ENCODE measurements at regions not wholly inside any gene's neighbourhood (a gene's known extent, or its start where the extent isn't known, plus 50 kb on each side); places are given as distances from the start of the nearest gene placed in this dataset.

DNA sequence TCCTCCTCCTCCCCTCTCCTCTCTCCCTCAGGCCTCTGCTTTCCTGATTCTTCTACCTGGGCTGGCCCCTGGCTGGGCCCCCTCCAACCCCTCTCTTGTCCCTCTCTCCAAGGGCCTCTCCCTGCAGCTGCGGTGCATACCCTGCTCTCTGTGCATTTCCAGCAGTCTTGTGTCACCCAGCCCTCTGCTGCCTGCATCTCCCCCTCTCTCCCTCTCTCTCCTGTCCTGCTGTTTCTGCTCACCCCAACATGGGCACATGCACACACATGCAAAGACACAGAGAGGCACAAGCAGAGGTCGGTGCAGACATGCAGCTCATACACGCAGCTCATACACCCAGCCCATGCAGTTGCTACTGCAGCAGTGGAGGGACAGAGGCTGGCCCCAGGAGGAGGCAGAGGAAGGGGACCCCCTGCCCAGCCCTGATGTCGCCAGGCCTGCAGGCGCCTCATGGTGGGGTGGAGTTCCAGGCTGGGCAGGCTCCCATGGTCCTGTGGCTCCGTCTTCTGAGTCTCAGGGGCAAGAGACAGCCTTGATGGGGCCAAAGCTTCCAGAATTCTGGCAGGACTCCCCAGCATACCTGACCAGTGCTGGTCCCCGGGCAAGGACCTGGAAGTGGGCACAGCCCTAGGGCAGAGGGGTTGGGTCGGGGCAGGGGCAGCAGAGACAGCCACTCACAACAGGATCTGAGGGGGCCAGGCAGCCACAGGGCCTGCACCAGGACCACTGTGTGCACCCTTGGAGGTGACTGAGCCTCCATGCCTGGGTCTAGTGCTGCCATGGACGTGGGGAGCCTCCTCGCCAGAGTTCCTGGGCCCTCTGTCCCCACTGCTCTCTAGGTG, 216.9 kb downstream of the C9orf50 start:
- TF ChIP-seq, protein P1, sequence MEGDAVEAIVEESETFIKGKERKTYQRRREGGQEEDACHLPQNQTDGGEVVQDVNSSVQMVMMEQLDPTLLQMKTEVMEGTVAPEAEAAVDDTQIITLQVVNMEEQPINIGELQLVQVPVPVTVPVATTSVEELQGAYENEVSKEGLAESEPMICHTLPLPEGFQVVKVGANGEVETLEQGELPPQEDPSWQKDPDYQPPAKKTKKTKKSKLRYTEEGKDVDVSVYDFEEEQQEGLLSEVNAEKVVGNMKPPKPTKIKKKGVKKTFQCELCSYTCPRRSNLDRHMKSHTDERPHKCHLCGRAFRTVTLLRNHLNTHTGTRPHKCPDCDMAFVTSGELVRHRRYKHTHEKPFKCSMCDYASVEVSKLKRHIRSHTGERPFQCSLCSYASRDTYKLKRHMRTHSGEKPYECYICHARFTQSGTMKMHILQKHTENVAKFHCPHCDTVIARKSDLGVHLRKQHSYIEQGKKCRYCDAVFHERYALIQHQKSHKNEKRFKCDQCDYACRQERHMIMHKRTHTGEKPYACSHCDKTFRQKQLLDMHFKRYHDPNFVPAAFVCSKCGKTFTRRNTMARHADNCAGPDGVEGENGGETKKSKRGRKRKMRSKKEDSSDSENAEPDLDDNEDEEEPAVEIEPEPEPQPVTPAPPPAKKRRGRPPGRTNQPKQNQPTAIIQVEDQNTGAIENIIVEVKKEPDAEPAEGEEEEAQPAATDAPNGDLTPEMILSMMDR (IDR thresholded peaks at IDR 0.05 in 8 of 11, conservative IDR thresholded peaks at IDR 0.05 in 3 of 11): no peak
- TF ChIP-seq POLR2A (IDR thresholded peaks at IDR 0.05): no peak
